GM23338 (cell line): ENCODE measurements at regions not wholly inside any gene's neighbourhood (a gene's known extent, or its start where the extent isn't known, plus 50 kb on each side); places are given as distances from the start of the nearest gene placed in this dataset.

Source experiments
- ATAC-seq: fragments of 200-7000 bp; cut with Tn5 transposase; 3 replicates; pipeline ENCODE4 v1.9.1; 2020
- DNase-seq: peaks from one replicate; pipeline ENCODE4 v3.0.0-alpha.2; 2015; ENCODE audit warnings: low spot score
- H2AFZ ChIP-seq: fragments of 200-600 bp; sonication (generic); 2 replicates; pipeline ENCODE4 v1.8.0; 2016; ENCODE audit warnings: antibody characterized with exemption, mild to moderate bottlenecking, moderate library complexity
- H3F3A ChIP-seq: fragments of 200-600 bp; sonication (generic); replicated peaks from 2 replicates; pipeline ENCODE4 v1.8.0; 2017; ENCODE audit warnings: antibody characterized with exemption, mixed run types, low read depth
- H3K27ac ChIP-seq: fragments of 200-600 bp; sonication (generic); 2 replicates; pipeline ENCODE4 v1.6.1; 2016; ENCODE audit warnings: low read depth
- H3K27me3 ChIP-seq: fragments of 200-600 bp; sonication (generic); 2 replicates; pipeline ENCODE4 v1.8.0; 2016; ENCODE audit warnings: mild to moderate bottlenecking, mixed run types, moderate library complexity; ENCODE audit not compliant: insufficient read depth
- H3K36me3 ChIP-seq: fragments of 200-600 bp; sonication (generic); 2 replicates; pipeline ENCODE4 v1.8.0; 2016; ENCODE audit warnings: mild to moderate bottlenecking; ENCODE audit not compliant: insufficient read depth
- H3K4me1 ChIP-seq: fragments of 200-600 bp; sonication (generic); 2 replicates; pipeline ENCODE4 v1.8.0; 2016; ENCODE audit warnings: mild to moderate bottlenecking, moderate library complexity; ENCODE audit not compliant: insufficient read depth
- H3K4me2 ChIP-seq: fragments of 200-600 bp; sonication (generic); 2 replicates; pipeline ENCODE4 v1.7.1; 2017; ENCODE audit warnings: mixed run types
- H3K4me3 ChIP-seq: fragments of 200-600 bp; sonication (generic); 2 replicates; pipeline ENCODE4 v1.6.1; 2016; ENCODE audit warnings: mixed run types
- H3K79me2 ChIP-seq: fragments of 200-600 bp; sonication (generic); replicated peaks from 2 replicates; pipeline ENCODE4 v1.8.0; 2017; ENCODE audit warnings: mild to moderate bottlenecking; ENCODE audit not compliant: insufficient read depth
- H3K9me2 ChIP-seq: fragments of 200-600 bp; sonication (generic); 2 replicates; pipeline ENCODE4 v1.8.0; 2017; ENCODE audit not compliant: insufficient read depth
- H4K20me1 ChIP-seq: fragments of 200-600 bp; sonication (generic); replicated peaks from 2 replicates; pipeline ENCODE4 v1.8.0; 2017; ENCODE audit warnings: mild to moderate bottlenecking; ENCODE audit not compliant: insufficient read depth
- H3K27ac Mint-ChIP-seq: 2 replicates; pipeline ENCODE4 v1.8.0; 2020; ENCODE audit warnings: inconsistent platforms, mild to moderate bottlenecking, moderate library complexity, mixed read lengths
- H3K27me3 Mint-ChIP-seq: 3 replicates; pipeline ENCODE4 v1.8.0; 2022; ENCODE audit warnings: low read depth, mild to moderate bottlenecking, moderate library complexity, mixed read lengths, inconsistent platforms; ENCODE audit not compliant: insufficient read depth, poor library complexity
- H3K36me3 Mint-ChIP-seq: 3 replicates; pipeline ENCODE4 v1.8.0; 2021; ENCODE audit warnings: low read depth, mild to moderate bottlenecking, inconsistent platforms, moderate library complexity, mixed read lengths
- H3K4me1 Mint-ChIP-seq: 3 replicates; pipeline ENCODE4 v1.8.0; 2020; ENCODE audit warnings: mild to moderate bottlenecking, inconsistent platforms, mixed read lengths
- H3K4me3 Mint-ChIP-seq: 3 replicates; pipeline ENCODE4 v1.8.0; 2021; ENCODE audit warnings: moderate library complexity, mild to moderate bottlenecking, inconsistent platforms, mixed read lengths
- H3K9me3 Mint-ChIP-seq: 3 replicates; pipeline ENCODE4 v1.8.0; 2020; ENCODE audit warnings: moderate library complexity, mild to moderate bottlenecking, inconsistent platforms, mixed read lengths
- CREB1 ChIP-seq: fragments of 250-450 bp; sonication (Bioruptor Pico); IDR thresholded peaks from 2 replicates; pipeline ENCODE4 v1.5.0; 2020; ENCODE audit warnings: low read depth, mild to moderate bottlenecking, moderate library complexity
- EZH2phosphoT487 ChIP-seq: fragments of 200-600 bp; sonication (generic); IDR thresholded peaks from one replicate; pipeline ENCODE4 v1.8.1; 2018; ENCODE audit warnings: antibody characterized with exemption; ENCODE audit not compliant: unreplicated experiment
- JUNB ChIP-seq: IDR thresholded peaks from one replicate; pipeline ENCODE4 v1.6.1; 2016; ENCODE audit warnings: antibody characterized with exemption; ENCODE audit not compliant: unreplicated experiment
- NANOG ChIP-seq: IDR thresholded peaks from 2 replicates; pipeline ENCODE4 v1.6.1; 2016; ENCODE audit warnings: antibody characterized with exemption, borderline replicate concordance
- POLR2AphosphoS5 ChIP-seq: IDR thresholded peaks from 2 replicates; pipeline ENCODE4 v1.6.1; 2016; ENCODE audit warnings: antibody characterized with exemption, low read depth
- STAT1 ChIP-seq: IDR thresholded peaks from one replicate; pipeline ENCODE4 v1.6.1; 2016; ENCODE audit warnings: antibody characterized with exemption; ENCODE audit not compliant: unreplicated experiment
- ZNF114 ChIP-seq: fragments of 250-450 bp; sonication (Bioruptor Pico); IDR thresholded peaks from 2 replicates; pipeline ENCODE4 v1.5.0; 2020; ENCODE audit warnings: mild to moderate bottlenecking, moderate library complexity
- ZNF331 ChIP-seq: fragments of 250-450 bp; sonication (Bioruptor Pico); IDR thresholded peaks from 2 replicates; pipeline ENCODE4 v1.5.0; 2020; ENCODE audit warnings: low read depth, mild to moderate bottlenecking, moderate library complexity
- TF ChIP-seq, protein P1 (sequence below): fragments of 250-450 bp; sonication (Bioruptor Pico); IDR thresholded peaks from 2 replicates; pipeline ENCODE4 v1.5.0; 2020; ENCODE audit warnings: mild to moderate bottlenecking, moderate library complexity
- TF ChIP-seq, protein P2 (sequence below), 2 experiments: fragments of 200-600 bp in 1 of 2; sonication (generic) in 1 of 2; conservative IDR thresholded peaks; 2 replicates each; pipeline versions ENCODE4 v1.5.1 to v1.6.1; 2016 to 2017; ENCODE audit warnings: antibody characterized with exemption in 2 of 2, low read depth in 2 of 2, mild to moderate bottlenecking in 2 of 2, moderate library complexity in 1 of 2

DNA sequence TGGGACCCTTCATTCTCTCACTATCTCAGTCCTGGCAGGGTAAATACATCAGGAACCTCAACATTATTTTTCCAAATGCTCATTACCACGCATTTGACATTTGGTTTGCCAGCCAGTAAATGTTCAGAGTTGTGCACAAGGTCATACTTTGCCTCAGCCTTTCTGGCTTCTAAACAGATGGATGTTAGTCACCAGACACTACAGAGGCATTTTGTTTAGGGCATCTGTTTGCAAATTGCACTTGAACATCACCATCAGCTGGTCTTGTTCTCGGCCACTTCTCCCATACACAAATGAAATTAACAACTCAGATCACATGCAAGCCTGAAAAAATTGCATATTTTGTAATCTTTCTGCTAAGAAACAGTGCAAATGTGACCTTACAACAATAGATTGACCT, 75.0 kb upstream of the SLC1A1 start:
- Histone ChIP-seq H3K4me2 (no peak overlapping the region), H3F3A (no peaks in the 10 kb centered on the region), H3K4me1 (no peaks in the 10 kb centered on the region), H3K27ac (no peak overlapping the region), H4K20me1 (no peaks in the 10 kb centered on the region), H3K27me3 (no peaks in the 10 kb centered on the region), H3K9me2 (no peaks in the 10 kb centered on the region), H3K36me3 (no peaks in the 10 kb centered on the region), H2AFZ (no peak overlapping the region), H3K4me3 (no peak overlapping the region), H3K79me2 (no peaks in the 10 kb centered on the region)
- no peaks in the 10 kb centered on the region for H3K36me3 Mint-ChIP-seq
- DNase-seq = no peak
- peaks cover 2% of the 10 kb centered on the region for H3K27me3 Mint-ChIP-seq
- no peaks in the 10 kb centered on the region for H3K9me3 Mint-ChIP-seq
- no peak for ATAC-seq
- H3K4me3 Mint-ChIP-seq = no peak overlapping the region
- 0 out of 3 replicates have a peak, but pooled peaks cover 2% of the 10 kb centered on the region for H3K4me1 Mint-ChIP-seq
- no peak overlapping the region for H3K27ac Mint-ChIP-seq
- TF ChIP-seq JUNB (no peak), POLR2AphosphoS5 (no peak), EZH2phosphoT487 (no peak), ZNF331 (no peak), ZNF114 (CRISPR knock-in tag) (no peak), STAT1 (no peak), NANOG (no peak), CREB1 (CRISPR knock-in tag) (no peak)
- TF ChIP-seq, protein P1, sequence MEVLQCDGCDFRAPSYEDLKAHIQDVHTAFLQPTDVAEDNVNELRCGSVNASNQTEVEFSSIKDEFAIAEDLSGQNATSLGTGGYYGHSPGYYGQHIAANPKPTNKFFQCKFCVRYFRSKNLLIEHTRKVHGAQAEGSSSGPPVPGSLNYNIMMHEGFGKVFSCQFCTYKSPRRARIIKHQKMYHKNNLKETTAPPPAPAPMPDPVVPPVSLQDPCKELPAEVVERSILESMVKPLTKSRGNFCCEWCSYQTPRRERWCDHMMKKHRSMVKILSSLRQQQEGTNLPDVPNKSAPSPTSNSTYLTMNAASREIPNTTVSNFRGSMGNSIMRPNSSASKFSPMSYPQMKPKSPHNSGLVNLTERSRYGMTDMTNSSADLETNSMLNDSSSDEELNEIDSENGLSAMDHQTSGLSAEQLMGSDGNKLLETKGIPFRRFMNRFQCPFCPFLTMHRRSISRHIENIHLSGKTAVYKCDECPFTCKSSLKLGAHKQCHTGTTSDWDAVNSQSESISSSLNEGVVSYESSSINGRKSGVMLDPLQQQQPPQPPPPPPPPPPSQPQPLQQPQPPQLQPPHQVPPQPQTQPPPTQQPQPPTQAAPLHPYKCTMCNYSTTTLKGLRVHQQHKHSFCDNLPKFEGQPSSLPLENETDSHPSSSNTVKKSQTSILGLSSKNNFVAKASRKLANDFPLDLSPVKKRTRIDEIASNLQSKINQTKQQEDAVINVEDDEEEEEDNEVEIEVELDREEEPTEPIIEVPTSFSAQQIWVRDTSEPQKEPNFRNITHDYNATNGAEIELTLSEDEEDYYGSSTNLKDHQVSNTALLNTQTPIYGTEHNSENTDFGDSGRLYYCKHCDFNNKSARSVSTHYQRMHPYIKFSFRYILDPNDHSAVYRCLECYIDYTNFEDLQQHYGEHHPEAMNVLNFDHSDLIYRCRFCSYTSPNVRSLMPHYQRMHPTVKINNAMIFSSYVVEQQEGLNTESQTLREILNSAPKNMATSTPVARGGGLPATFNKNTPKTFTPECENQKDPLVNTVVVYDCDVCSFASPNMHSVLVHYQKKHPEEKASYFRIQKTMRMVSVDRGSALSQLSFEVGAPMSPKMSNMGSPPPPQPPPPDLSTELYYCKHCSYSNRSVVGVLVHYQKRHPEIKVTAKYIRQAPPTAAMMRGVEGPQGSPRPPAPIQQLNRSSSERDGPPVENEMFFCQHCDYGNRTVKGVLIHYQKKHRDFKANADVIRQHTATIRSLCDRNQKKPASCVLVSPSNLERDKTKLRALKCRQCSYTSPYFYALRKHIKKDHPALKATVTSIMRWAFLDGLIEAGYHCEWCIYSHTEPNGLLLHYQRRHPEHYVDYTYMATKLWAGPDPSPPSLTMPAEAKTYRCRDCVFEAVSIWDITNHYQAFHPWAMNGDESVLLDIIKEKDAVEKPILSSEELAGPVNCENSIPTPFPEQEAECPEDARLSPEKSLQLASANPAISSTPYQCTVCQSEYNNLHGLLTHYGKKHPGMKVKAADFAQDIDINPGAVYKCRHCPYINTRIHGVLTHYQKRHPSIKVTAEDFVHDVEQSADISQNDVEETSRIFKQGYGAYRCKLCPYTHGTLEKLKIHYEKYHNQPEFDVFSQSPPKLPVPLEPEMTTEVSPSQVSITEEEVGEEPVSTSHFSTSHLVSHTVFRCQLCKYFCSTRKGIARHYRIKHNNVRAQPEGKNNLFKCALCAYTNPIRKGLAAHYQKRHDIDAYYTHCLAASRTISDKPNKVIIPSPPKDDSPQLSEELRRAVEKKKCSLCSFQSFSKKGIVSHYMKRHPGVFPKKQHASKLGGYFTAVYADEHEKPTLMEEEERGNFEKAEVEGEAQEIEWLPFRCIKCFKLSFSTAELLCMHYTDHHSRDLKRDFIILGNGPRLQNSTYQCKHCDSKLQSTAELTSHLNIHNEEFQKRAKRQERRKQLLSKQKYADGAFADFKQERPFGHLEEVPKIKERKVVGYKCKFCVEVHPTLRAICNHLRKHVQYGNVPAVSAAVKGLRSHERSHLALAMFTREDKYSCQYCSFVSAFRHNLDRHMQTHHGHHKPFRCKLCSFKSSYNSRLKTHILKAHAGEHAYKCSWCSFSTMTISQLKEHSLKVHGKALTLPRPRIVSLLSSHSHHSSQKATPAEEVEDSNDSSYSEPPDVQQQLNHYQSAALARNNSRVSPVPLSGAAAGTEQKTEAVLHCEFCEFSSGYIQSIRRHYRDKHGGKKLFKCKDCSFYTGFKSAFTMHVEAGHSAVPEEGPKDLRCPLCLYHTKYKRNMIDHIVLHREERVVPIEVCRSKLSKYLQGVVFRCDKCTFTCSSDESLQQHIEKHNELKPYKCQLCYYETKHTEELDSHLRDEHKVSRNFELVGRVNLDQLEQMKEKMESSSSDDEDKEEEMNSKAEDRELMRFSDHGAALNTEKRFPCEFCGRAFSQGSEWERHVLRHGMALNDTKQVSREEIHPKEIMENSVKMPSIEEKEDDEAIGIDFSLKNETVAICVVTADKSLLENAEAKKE (CRISPR knock-in tag) = no peak
- TF ChIP-seq, protein P2, sequence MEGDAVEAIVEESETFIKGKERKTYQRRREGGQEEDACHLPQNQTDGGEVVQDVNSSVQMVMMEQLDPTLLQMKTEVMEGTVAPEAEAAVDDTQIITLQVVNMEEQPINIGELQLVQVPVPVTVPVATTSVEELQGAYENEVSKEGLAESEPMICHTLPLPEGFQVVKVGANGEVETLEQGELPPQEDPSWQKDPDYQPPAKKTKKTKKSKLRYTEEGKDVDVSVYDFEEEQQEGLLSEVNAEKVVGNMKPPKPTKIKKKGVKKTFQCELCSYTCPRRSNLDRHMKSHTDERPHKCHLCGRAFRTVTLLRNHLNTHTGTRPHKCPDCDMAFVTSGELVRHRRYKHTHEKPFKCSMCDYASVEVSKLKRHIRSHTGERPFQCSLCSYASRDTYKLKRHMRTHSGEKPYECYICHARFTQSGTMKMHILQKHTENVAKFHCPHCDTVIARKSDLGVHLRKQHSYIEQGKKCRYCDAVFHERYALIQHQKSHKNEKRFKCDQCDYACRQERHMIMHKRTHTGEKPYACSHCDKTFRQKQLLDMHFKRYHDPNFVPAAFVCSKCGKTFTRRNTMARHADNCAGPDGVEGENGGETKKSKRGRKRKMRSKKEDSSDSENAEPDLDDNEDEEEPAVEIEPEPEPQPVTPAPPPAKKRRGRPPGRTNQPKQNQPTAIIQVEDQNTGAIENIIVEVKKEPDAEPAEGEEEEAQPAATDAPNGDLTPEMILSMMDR (conservative IDR thresholded peaks at IDR 0.05; ENCODE audit: low read depth in 2 of 2) = no peak
